GM12878 (cell line): ENCODE measurements at regions not wholly inside any gene's neighbourhood (a gene's known extent, or its start where the extent isn't known, plus 50 kb on each side); places are given as distances from the start of the nearest gene placed in this dataset.

Experiments used
- ATAC-seq: fragments of 200-7000 bp; cut with Tn5 transposase; 3 replicates; pipeline ENCODE4 v1.9.1; 2020; ENCODE audit warnings: mild to moderate bottlenecking, moderate library complexity
- BruUV-seq: library from RNA; stranded (reverse); fragments of 400-500 nt; replicated peaks from 2 replicates; lab custom pipeline; 2021; lab: Mats Ljungman, UMichigan
- CTCF ChIA-PET: fragments of 300-600 bp; sonication (Branson Sonifier 250); formaldehyde crosslinking; extraction: SDS; loops from one replicate; lab custom pipeline; 2021; ENCODE audit warnings: inconsistent platforms; lab: Yijun Ruan, JAX
- POLR2A ChIA-PET: fragments of 350-600 bp; formaldehyde crosslinking; extraction: SDS; loops from one replicate; lab custom pipeline; 2021; ENCODE audit warnings: inconsistent platforms; lab: Charles Lee
- RAD21 ChIA-PET: fragments of 300-600 bp; sonication (Branson Sonifier 250); formaldehyde crosslinking; loops from one replicate; lab custom pipeline; 2023; ENCODE audit warnings: antibody characterized with exemption; ENCODE audit not compliant: unreplicated experiment; lab: Charles Lee
- SMC1A ChIA-PET: fragments of 300-600 bp; sonication (Branson Sonifier 250); formaldehyde crosslinking; loops from one replicate; lab custom pipeline; 2023; ENCODE audit not compliant: unreplicated experiment, uncharacterized antibody; lab: Charles Lee
- DNase-seq: peaks from one replicate; pipeline ENCODE4 v3.0.0-alpha.2; 2011; ENCODE audit warnings: low read depth, low spot score
- FAIRE-seq: peaks from 3 replicates; lab custom pipeline; 2011; peaks lifted over from hg19 to GRCh38; lab: Jason Lieb, UNC
- H2AFZ ChIP-seq: 2 replicates; pipeline ENCODE4 v1.6.0; 2011; ENCODE audit warnings: low read depth, low read length, control low read depth; ENCODE audit not compliant: control insufficient read depth
- H3K27ac ChIP-seq: 2 replicates; pipeline ENCODE4 v1.5.1; 2011; ENCODE audit warnings: control low read depth; ENCODE audit not compliant: control insufficient read depth, insufficient read depth
- H3K27me3 ChIP-seq, 2 experiments: replicated peaks in 1 of 2; 2 replicates each; pipeline versions ENCODE4 v1.6.0 to v1.6.1; 2011; ENCODE audit warnings: low read length in 1 of 2; ENCODE audit not compliant: control insufficient read depth in 2 of 2, insufficient read depth in 2 of 2
- H3K36me3 ChIP-seq, 2 experiments: 2 replicates each; pipeline ENCODE4 v1.5.1; 2011; ENCODE audit warnings: low read length in 1 of 2; ENCODE audit not compliant: control insufficient read depth in 2 of 2, insufficient read depth in 2 of 2
- H3K4me1 ChIP-seq: 2 replicates; pipeline ENCODE4 v1.6.1; 2011; ENCODE audit warnings: mild to moderate bottlenecking, low read length, moderate library complexity, mixed read lengths; ENCODE audit not compliant: control insufficient read depth, insufficient read depth
- H3K4me2 ChIP-seq: 2 replicates; pipeline ENCODE4 v1.6.0; 2011; ENCODE audit warnings: control low read depth; ENCODE audit not compliant: control insufficient read depth, insufficient read depth
- H3K4me3 ChIP-seq: fragments of 200-600 bp; sonication (generic); 2 replicates; pipeline ENCODE4 v1.5.1; 2016
- H3K79me2 ChIP-seq: 2 replicates; pipeline ENCODE4 v1.6.0; 2011; ENCODE audit warnings: low read length; ENCODE audit not compliant: control insufficient read depth, insufficient read depth
- H3K9ac ChIP-seq: 2 replicates; pipeline ENCODE4 v1.8.0; 2011; ENCODE audit warnings: low read length, control low read depth, mixed read lengths; ENCODE audit not compliant: control insufficient read depth, insufficient read depth
- H3K9me3 ChIP-seq: replicated peaks from 3 replicates; pipeline ENCODE4 v1.5.1; 2011; ENCODE audit warnings: mild to moderate bottlenecking, low read length; ENCODE audit not compliant: control insufficient read depth, insufficient read depth
- H4K20me1 ChIP-seq: 2 replicates; pipeline ENCODE4 v1.6.0; 2011; ENCODE audit not compliant: control insufficient read depth, insufficient read depth
- ASH2L ChIP-seq: fragments of 300-600, 200-600 bp; sonication (generic); IDR thresholded peaks from 2 replicates; pipeline ENCODE4 v1.6.1; 2017; ENCODE audit warnings: low read depth, mild to moderate bottlenecking, borderline replicate concordance
- BHLHE40 ChIP-seq, 2 experiments: fragments of 450-650 bp in 1 of 2; IDR thresholded peaks; 2 replicates each; pipeline ENCODE4 v1.6.1; 2011 to 2017; ENCODE audit warnings: low read depth in 2 of 2, borderline replicate concordance in 1 of 2, improper control_type of control experiment in 1 of 2, low read length in 1 of 2, mild to moderate bottlenecking in 1 of 2
- CHD4 ChIP-seq: fragments of 200-600 bp; sonication (generic); IDR thresholded peaks from 2 replicates; pipeline ENCODE4 v1.6.1; 2016; ENCODE audit warnings: mild to moderate bottlenecking
- EP300 ChIP-seq, 2 experiments: fragments of 150-350 bp in 1 of 2; IDR thresholded peaks; 2 replicates each; pipeline ENCODE4 v1.6.1; 2011 to 2012; ENCODE audit warnings: low read depth in 2 of 2, low read length in 2 of 2, borderline replicate concordance in 1 of 2, improper control_type of control experiment in 1 of 2, inconsistent platforms in 1 of 2; ENCODE audit not compliant: control insufficient read depth in 1 of 2
- IKZF1 ChIP-seq: fragments of 450-650 bp; conservative IDR thresholded peaks from 2 replicates; pipeline ENCODE4 v1.6.1; 2017; ENCODE audit warnings: antibody characterized with exemption, mild to moderate bottlenecking
- IKZF2 ChIP-seq, 2 experiments: fragments of 450-650 bp; IDR thresholded peaks; 2 replicates each; pipeline ENCODE4 v1.6.1; 2017; ENCODE audit warnings: mild to moderate bottlenecking in 2 of 2, moderate library complexity in 2 of 2
- LARP7 ChIP-seq: fragments of 450-650 bp; IDR thresholded peaks from 2 replicates; pipeline ENCODE4 v1.6.1; 2017; ENCODE audit warnings: mild to moderate bottlenecking
- MXI1 ChIP-seq: fragments of 150-350 bp; IDR thresholded peaks from 2 replicates; pipeline ENCODE4 v1.6.1; 2011; ENCODE audit warnings: low read depth, mild to moderate bottlenecking, inconsistent platforms, low read length, improper control_type of control experiment
- RBBP5 ChIP-seq: fragments of 200-600 bp; sonication (generic); conservative IDR thresholded peaks from 2 replicates; pipeline ENCODE4 v1.6.1; 2016
- SMC3 ChIP-seq: IDR thresholded peaks from 2 replicates; pipeline ENCODE4 v1.6.1; 2011; ENCODE audit warnings: low read length, improper control_type of control experiment, borderline replicate concordance
- SPI1 ChIP-seq: IDR thresholded peaks from 2 replicates; pipeline ENCODE4 v1.6.1; 2011; ENCODE audit warnings: low read depth, mild to moderate bottlenecking, low read length, moderate library complexity, borderline replicate concordance; ENCODE audit not compliant: insufficient read depth
- TCF7 ChIP-seq: IDR thresholded peaks from 2 replicates; pipeline ENCODE4 v1.6.1; 2014; ENCODE audit warnings: antibody characterized with exemption, borderline replicate concordance
- WRNIP1 ChIP-seq: IDR thresholded peaks from 2 replicates; pipeline ENCODE4 v1.6.1; 2011; ENCODE audit warnings: low read depth, low read length, improper control_type of control experiment, borderline replicate concordance
- ZNF622 ChIP-seq: fragments of 450-650 bp; IDR thresholded peaks from 2 replicates; pipeline ENCODE4 v1.6.1; 2017; ENCODE audit warnings: mild to moderate bottlenecking, inconsistent platforms
- WGBS: methylation state at CpG from one replicate; pipeline ENCODE4 v1.1.6; 2016; ENCODE audit warnings: low lambda C conversion rate; ENCODE audit not compliant: insufficient replicate concordance, insufficient coverage; ENCODE audit errors: missing lambda C conversion rate; 5-methylcytosine and 5-hydroxymethylcytosine counted together
- in situ Hi-C: fragments of 300-500 bp; cut with MboI; formaldehyde crosslinking; loops from 9 replicates; pipeline ENCODE4 v1.14.3; 2018; ENCODE audit warnings: mixed read lengths
- intact Hi-C: fragments of 100-400 bp; cut with micrococcal nuclease; formaldehyde crosslinking; loops from one replicate; pipeline ENCODE4 v1.14.2; 2022; ENCODE audit not compliant: unreplicated experiment
- TF ChIP-seq, protein P1 (sequence below): fragments of 450-650 bp; IDR thresholded peaks from 2 replicates; pipeline ENCODE4 v1.6.1; 2017; ENCODE audit warnings: borderline replicate concordance

DNA sequence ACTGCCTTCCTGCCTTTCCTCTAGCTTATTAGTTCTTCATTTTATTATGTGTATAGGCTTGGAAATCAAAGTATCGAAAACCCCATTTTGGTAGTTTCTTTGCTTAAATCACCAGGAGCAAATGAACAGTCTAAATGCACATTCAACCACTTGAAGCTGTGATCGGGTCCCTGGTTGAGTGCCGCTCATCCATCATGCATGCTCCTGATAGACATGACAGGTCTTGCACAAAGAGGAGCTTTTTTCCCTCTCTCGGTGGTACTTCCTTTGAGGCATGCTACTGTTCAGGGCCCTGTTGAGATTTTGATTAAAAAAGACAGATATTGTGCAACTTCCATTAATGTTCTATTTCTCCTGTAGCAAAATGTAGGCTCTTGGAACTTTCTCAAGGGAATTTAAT, 185.8 kb downstream of the OLFM4 start:
- no peak for DNase-seq
- H3K4me1 ChIP-seq = no peaks in the 10 kb centered on the region
- H3K79me2 ChIP-seq = no peaks in the 10 kb centered on the region
- no peak for FAIRE-seq
- no peak overlapping the region for H2AFZ ChIP-seq
- ChIA-PET RAD21 (no interaction called here), SMC1A (no interaction called here), CTCF (interaction anchor here (0.6 kb wide), 1 partner anchor 341 kb away, joined by 3 read pairs; no protein-coding TSS in a partner anchor), POLR2A (no interaction called here)
- BruUV-seq = no TSS peak
- 40% methylated on average over 4 of the region's 4 CpGs for WGBS
- TF ChIP-seq IKZF2 (IDR thresholded peaks at IDR 0.05) = no peak
- TF ChIP-seq, protein P1, sequence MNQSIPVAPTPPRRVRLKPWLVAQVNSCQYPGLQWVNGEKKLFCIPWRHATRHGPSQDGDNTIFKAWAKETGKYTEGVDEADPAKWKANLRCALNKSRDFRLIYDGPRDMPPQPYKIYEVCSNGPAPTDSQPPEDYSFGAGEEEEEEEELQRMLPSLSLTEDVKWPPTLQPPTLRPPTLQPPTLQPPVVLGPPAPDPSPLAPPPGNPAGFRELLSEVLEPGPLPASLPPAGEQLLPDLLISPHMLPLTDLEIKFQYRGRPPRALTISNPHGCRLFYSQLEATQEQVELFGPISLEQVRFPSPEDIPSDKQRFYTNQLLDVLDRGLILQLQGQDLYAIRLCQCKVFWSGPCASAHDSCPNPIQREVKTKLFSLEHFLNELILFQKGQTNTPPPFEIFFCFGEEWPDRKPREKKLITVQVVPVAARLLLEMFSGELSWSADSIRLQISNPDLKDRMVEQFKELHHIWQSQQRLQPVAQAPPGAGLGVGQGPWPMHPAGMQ = no peak
- TF ChIP-seq TCF7 = no peak
- intact Hi-C loops = no loop called here
- ATAC-seq = no peak
- H3K4me3 ChIP-seq = no peak overlapping the region
- H3K9ac ChIP-seq = no peak overlapping the region
- in situ Hi-C loops = no loop called here
- no peaks in the 10 kb centered on the region for H3K36me3 ChIP-seq
- H3K9me3 ChIP-seq = no peaks in the 10 kb centered on the region
- H4K20me1 ChIP-seq = no peaks in the 10 kb centered on the region
- H3K4me2 ChIP-seq = no peak overlapping the region
- no peaks in the 10 kb centered on the region for H3K27me3 ChIP-seq
- no peak overlapping the region for H3K27ac ChIP-seq

DNA sequence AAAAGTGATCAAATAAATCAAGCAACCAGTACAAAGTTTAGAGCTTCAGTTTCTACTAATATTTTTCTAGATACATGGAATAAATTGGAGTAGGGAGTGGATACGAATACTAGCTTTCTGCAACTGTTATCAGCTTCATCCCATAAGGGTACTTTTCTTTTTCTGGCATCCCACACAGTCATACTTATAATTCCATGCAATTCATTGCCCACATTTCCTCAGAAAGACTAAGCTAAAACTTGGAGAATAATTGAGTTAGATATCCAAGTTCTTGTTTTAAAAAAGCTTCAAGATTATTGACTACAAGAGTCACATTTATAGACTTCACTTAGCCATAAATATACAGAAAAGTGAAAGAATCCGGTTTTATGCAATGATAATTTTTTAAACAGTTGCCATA, 186.9 kb downstream of the OLFM4 start:
- DNase-seq = no peak
- Histone ChIP-seq H4K20me1 (no peaks in the 10 kb centered on the region), H3K27me3 (no peaks in the 10 kb centered on the region), H3K27ac (no peak overlapping the region), H3K4me1 (no peaks in the 10 kb centered on the region), H3K9me3 (no peaks in the 10 kb centered on the region), H3K36me3 (no peaks in the 10 kb centered on the region), H3K9ac (no peak overlapping the region), H2AFZ (no peak overlapping the region), H3K4me2 (no peak overlapping the region), H3K4me3 (no peak overlapping the region), H3K79me2 (no peaks in the 10 kb centered on the region)
- 2% methylated on average over 2 of the region's 2 CpGs for WGBS
- RAD21 ChIA-PET = no interaction called here
- CTCF ChIA-PET = interaction anchor here (1.4 kb wide), 1 partner anchor 35 kb away, joined by 5 read pairs; no protein-coding TSS in a partner anchor
- BruUV-seq = no TSS peak
- intact Hi-C loops = no loop called here
- TF ChIP-seq WRNIP1 (no peak), IKZF1 (no peak), SPI1 (no peak), SMC3 (no peak), BHLHE40 (IDR thresholded peaks at IDR 0.05; ENCODE audit: borderline replicate concordance in 1 of 2, low read depth in 2 of 2, low read length in 1 of 2) (no peak), EP300 (IDR thresholded peaks at IDR 0.05; ENCODE audit: borderline replicate concordance in 1 of 2, control insufficient read depth in 1 of 2, low read depth in 2 of 2, low read length in 2 of 2) (no peak), CHD4 (no peak), RBBP5 (no peak), MXI1 (no peak), ASH2L (no peak), LARP7 (no peak), ZNF622 (no peak)
- in situ Hi-C loops = no loop called here
- SMC1A ChIA-PET = interaction anchor here (0.9 kb wide), 1 partner anchor 35 kb away, joined by 3 read pairs; no protein-coding TSS in a partner anchor
- POLR2A ChIA-PET = no interaction called here
- FAIRE-seq = no peak
- no peak for ATAC-seq
